Transverse colon (tissue), 3 donors: ENCODE measurements at regions not wholly inside any gene's neighbourhood (a gene's known extent, or its start where the extent isn't known, plus 50 kb on each side); places are given as distances from the start of the nearest gene placed in this dataset.

Experiments used
- CTCF ChIP-seq, 5 experiments: fragments of 200-600 bp in 3 of 5; fragments of 450-650 bp in 2 of 5; sonication (generic) in 3 of 5; IDR thresholded peaks; 1 replicate in 2 of 5; 2 replicates in 3 of 5; pipeline ENCODE4 v1.5.1; 2016 to 2017; ENCODE audit warnings: antibody characterized with exemption in 5 of 5, inconsistent platforms in 3 of 5, mild to moderate bottlenecking in 2 of 5, moderate library complexity in 1 of 5
- POLR2A ChIP-seq: fragments of 450-650 bp; IDR thresholded peaks from one replicate; pipeline ENCODE4 v1.6.1; 2016; ENCODE audit warnings: antibody characterized with exemption, mild to moderate bottlenecking, moderate library complexity

GRCh38 chr5:118258223-118258622 lies 730.1 kb downstream of the DTWD2 start:
- TF ChIP-seq CTCF (IDR thresholded peaks at IDR 0.05) (no peak), POLR2A (no peak)
